Endodermal cell (in vitro differentiated cells): ENCODE measurements at regions not wholly inside any gene's neighbourhood (a gene's known extent, or its start where the extent isn't known, plus 50 kb on each side); places are given as distances from the start of the nearest gene placed in this dataset.

Experiments
- DNase-seq: peaks from one replicate; pipeline ENCODE4 v3.0.0-alpha.2; 2017
- H3K27ac ChIP-seq: 2 replicates; pipeline ENCODE4 v1.5.1; 2013; ENCODE audit warnings: mild to moderate bottlenecking, low read depth, low read length, moderate library complexity
- H3K27me3 ChIP-seq: 2 replicates; pipeline ENCODE4 v1.6.1; 2013; ENCODE audit warnings: mild to moderate bottlenecking, low read length, moderate library complexity; ENCODE audit not compliant: insufficient read depth, control insufficient read depth, poor library complexity, severe bottlenecking
- H3K36me3 ChIP-seq: 2 replicates; pipeline ENCODE4 v1.7.0; 2013; ENCODE audit warnings: mild to moderate bottlenecking, low read length, moderate library complexity; ENCODE audit not compliant: control insufficient read depth, insufficient read depth
- H3K4me1 ChIP-seq: one replicate; pipeline ENCODE4 v1.7.0; 2013; ENCODE audit warnings: low read length; ENCODE audit not compliant: control insufficient read depth, insufficient read depth
- H3K4me3 ChIP-seq: 2 replicates; pipeline ENCODE4 v1.5.1; 2013; ENCODE audit warnings: mild to moderate bottlenecking, low read length, moderate library complexity
- H3K9ac ChIP-seq: 2 replicates; pipeline ENCODE4 v1.6.1; 2013; ENCODE audit warnings: mild to moderate bottlenecking, low read length, moderate library complexity; ENCODE audit not compliant: poor library complexity, severe bottlenecking; ENCODE audit errors: extremely low read depth
- H3K9me3 ChIP-seq: 2 replicates; pipeline ENCODE4 v1.6.1; 2013; ENCODE audit warnings: mild to moderate bottlenecking, low read length, moderate library complexity; ENCODE audit not compliant: control insufficient read depth
- H3K27ac Mint-ChIP-seq: 2 replicates; pipeline ENCODE4 v1.8.0; 2020; ENCODE audit warnings: mixed read lengths
- H3K27me3 Mint-ChIP-seq: 2 replicates; pipeline ENCODE4 v1.8.0; 2021; ENCODE audit warnings: mild to moderate bottlenecking, mixed read lengths; ENCODE audit not compliant: insufficient read depth
- H3K36me3 Mint-ChIP-seq: 2 replicates; pipeline ENCODE4 v1.8.0; 2020; ENCODE audit warnings: low read depth, mixed read lengths
- H3K4me1 Mint-ChIP-seq: 2 replicates; pipeline ENCODE4 v1.8.0; 2020; ENCODE audit warnings: mixed read lengths
- H3K4me3 Mint-ChIP-seq: 2 replicates; pipeline ENCODE4 v1.8.0; 2020; ENCODE audit warnings: mild to moderate bottlenecking, moderate library complexity, mixed read lengths
- H3K9me3 Mint-ChIP-seq: 2 replicates; pipeline ENCODE4 v1.8.0; 2020; ENCODE audit warnings: mild to moderate bottlenecking, mixed read lengths
- CTCF ChIP-seq: fragments of 200-600 bp; sonication (generic); conservative IDR thresholded peaks from 2 replicates; pipeline ENCODE4 v1.5.0; 2021; ENCODE audit warnings: antibody characterized with exemption, mild to moderate bottlenecking
- WGBS, 2 experiments: methylation state at CpG; one replicate each; pipeline versions ENCODE4 v1.1.5 to v1.1.7; 2013; ENCODE audit warnings: missing lambda C conversion rate in 2 of 2, mixed read lengths in 1 of 2; ENCODE audit not compliant: insufficient coverage in 1 of 2, insufficient read length in 1 of 2; 5-methylcytosine and 5-hydroxymethylcytosine counted together

DNA sequence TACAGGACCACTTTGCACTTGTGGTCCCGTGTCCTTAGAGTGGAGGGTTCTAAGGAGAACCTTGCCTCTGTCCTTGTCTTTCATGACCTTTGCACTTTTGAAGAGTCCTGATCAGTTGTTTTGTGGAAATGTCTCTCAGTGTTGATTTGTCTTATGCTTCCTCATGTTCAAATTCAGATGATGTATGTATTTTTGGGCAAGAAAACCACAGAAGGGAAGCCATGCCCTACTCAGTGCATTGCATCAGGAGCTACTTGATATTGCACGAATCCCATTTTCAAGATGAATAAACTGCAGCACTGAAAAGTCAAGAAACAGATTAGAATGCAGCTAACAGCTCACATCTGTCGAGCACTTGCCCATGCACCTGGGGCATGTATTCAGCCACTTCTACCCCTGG lies 152.2 kb downstream of the INHBB start:
- Histone ChIP-seq H3K4me1 (no peaks in the 10 kb centered on the region), H3K27me3 (peaks cover 7% of the 10 kb centered on the region), H3K36me3 (no peaks in the 10 kb centered on the region), H3K9ac (no peak overlapping the region), H3K27ac (no peak overlapping the region), H3K4me3 (no peak overlapping the region), H3K9me3 (no peaks in the 10 kb centered on the region)
- no peak for DNase-seq
- H3K4me1 Mint-ChIP-seq = no peaks in the 10 kb centered on the region
- no peaks in the 10 kb centered on the region for H3K36me3 Mint-ChIP-seq
- TF ChIP-seq CTCF = no peak
- H3K9me3 Mint-ChIP-seq = no peaks in the 10 kb centered on the region
- WGBS, 2 experiments = 89 to 95% methylated on average over 3 of the region's 3 CpGs
- peaks cover 9% of the 10 kb centered on the region for H3K27me3 Mint-ChIP-seq
- H3K4me3 Mint-ChIP-seq = no peak overlapping the region
- H3K27ac Mint-ChIP-seq = no peak overlapping the region

GRCh38 chr2:120498576-120499394 lies 152.8 kb downstream of the INHBB start:
- Histone ChIP-seq H3K4me1 (no peaks in the 10 kb centered on the region), H3K27me3 (peaks cover 7% of the 10 kb centered on the region), H3K9ac (no peak overlapping the region), H3K27ac (no peak overlapping the region), H3K36me3 (no peaks in the 10 kb centered on the region), H3K9me3 (no peaks in the 10 kb centered on the region), H3K4me3 (no peak overlapping the region)
- no peak overlapping the region for H3K27ac Mint-ChIP-seq
- DNase-seq = no peak
- no peaks in the 10 kb centered on the region for H3K9me3 Mint-ChIP-seq
- no peak overlapping the region for H3K4me3 Mint-ChIP-seq
- peak; percentile 20 for TF ChIP-seq CTCF
- no peaks in the 10 kb centered on the region for H3K4me1 Mint-ChIP-seq
- peaks cover 9% of the 10 kb centered on the region for H3K27me3 Mint-ChIP-seq
- H3K36me3 Mint-ChIP-seq = no peaks in the 10 kb centered on the region
- 83 to 97% methylated on average over 5 to 13 of the region's 13 CpGs for WGBS, 2 experiments

- no peak overlapping the region for H3K4me3 ChIP-seq
- Mint-ChIP-seq H3K36me3 (no peaks in the 10 kb centered on the region), H3K27ac (no peak overlapping the region), H3K27me3 (peaks cover 9% of the 10 kb centered on the region), H3K4me1 (no peaks in the 10 kb centered on the region), H3K4me3 (no peak overlapping the region), H3K9me3 (no peaks in the 10 kb centered on the region)
- H3K9ac ChIP-seq = no peak overlapping the region
- H3K9me3 ChIP-seq = no peaks in the 10 kb centered on the region
- WGBS, 2 experiments = 88 to 89% methylated on average over 10 to 13 of the region's 13 CpGs
- no peak for DNase-seq
- peaks cover 7% of the 10 kb centered on the region for H3K27me3 ChIP-seq
- no peak for TF ChIP-seq CTCF
- no peak overlapping the region for H3K27ac ChIP-seq
- no peaks in the 10 kb centered on the region for H3K4me1 ChIP-seq
- H3K36me3 ChIP-seq = no peaks in the 10 kb centered on the region
These were observed 154.0 kb downstream of the INHBB start for GRCh38 chr2:120499784-120500495.
